Uterus (tissue), 3 donors: ENCODE measurements at regions not wholly inside any gene's neighbourhood (a gene's known extent, or its start where the extent isn't known, plus 50 kb on each side); places are given as distances from the start of the nearest gene placed in this dataset.

Source experiments
- DNase-seq, 2 donors: peaks; one replicate each; pipeline ENCODE4 v3.0.0-alpha.2; 2019 to 2020
- H3K27ac ChIP-seq, 2 donors: fragments of 200-600 bp; sonication (generic); 1 replicate in 1 of 2; 2 replicates in 1 of 2; pipeline ENCODE4 v1.5.1; 2016 to 2018
- H3K27me3 ChIP-seq, 2 donors: fragments of 200-600 bp; sonication (generic); one replicate each; pipeline ENCODE4 v1.5.1; 2018 to 2019; ENCODE audit warnings: control low read depth in 1 of 2
- H3K36me3 ChIP-seq, 2 donors: fragments of 200-600 bp; sonication (generic); one replicate each; pipeline ENCODE4 v1.5.1; 2019; ENCODE audit warnings: control low read depth in 1 of 2
- H3K4me1 ChIP-seq, 2 donors: fragments of 200-600 bp; sonication (generic); one replicate each; pipeline ENCODE4 v1.5.1; 2018 to 2019; ENCODE audit warnings: control low read depth in 1 of 2
- H3K4me3 ChIP-seq, 2 donors: fragments of 200-600 bp; sonication (generic); 1 replicate in 1 of 2; 2 replicates in 1 of 2; pipeline ENCODE4 v1.5.1; 2018 to 2019; ENCODE audit warnings: mild to moderate bottlenecking in 1 of 2
- H3K9me3 ChIP-seq, 2 donors: fragments of 200-600 bp; sonication (generic); one replicate each; pipeline ENCODE4 v1.5.1; 2019; ENCODE audit warnings: control low read depth in 1 of 2
- POLR2A ChIP-seq, 2 donors: fragments of 450-650 bp; IDR thresholded peaks; one replicate each; pipeline ENCODE4 v1.6.1; 2016; ENCODE audit warnings: antibody characterized with exemption in 2 of 2, mild to moderate bottlenecking in 1 of 2, moderate library complexity in 1 of 2
- intact Hi-C: fragments of 100-400 bp; cut with DNase I; formaldehyde crosslinking; loops from one replicate; pipeline ENCODE4 v1.15.1; 2023; ENCODE audit warnings: low total_unique reads
- TF ChIP-seq, protein P1 (sequence below), 4 experiments: fragments of 200-600 bp in 2 of 4; fragments of 450-650 bp in 2 of 4; sonication (generic) in 2 of 4; IDR thresholded peaks; one replicate each; pipeline ENCODE4 v1.5.1; 2016 to 2019; ENCODE audit warnings: antibody characterized with exemption in 4 of 4, mild to moderate bottlenecking in 2 of 4, moderate library complexity in 1 of 4
- donor health status: DM: yes; HTN: yes; CAD: no.

DNA sequence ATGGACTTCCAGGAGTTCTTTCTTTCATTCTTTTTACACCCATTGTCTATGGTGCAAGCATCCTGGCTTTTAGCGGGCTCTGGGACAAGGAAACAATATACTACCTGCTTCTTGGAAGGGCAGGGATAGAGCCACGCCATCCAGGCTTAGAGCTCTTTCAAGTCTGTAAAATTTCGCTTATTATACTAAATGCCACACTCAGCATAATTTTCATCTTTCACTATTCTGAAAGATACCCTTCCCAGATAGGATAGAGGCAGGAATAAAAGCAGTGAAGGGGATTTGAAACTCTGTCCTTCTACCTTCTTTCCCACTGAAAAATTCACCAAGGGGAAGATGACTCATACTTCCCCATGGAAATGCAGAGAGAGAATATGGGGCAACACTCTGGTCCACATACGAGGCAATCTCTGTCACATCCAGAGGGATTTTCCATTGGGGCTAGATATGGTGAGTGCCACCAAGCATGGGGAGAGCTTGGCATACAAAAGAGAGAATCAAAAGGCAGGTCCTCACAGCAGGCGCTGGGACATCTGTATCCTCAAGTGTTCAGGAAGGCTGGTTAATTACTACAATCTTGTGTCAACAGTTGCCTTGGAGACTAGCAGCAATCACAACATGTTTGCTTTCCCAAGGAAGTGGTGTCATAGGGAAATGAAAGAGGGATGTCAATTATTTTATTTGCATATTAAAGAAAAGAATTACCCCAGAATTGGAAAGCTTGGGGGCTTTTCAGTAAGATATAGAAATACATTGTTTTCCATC is 127.6 kb downstream of the TDRD15 start:
- no peak for DNase-seq
- no peaks in the 10 kb centered on the region for H3K9me3 ChIP-seq
- no peaks in the 10 kb centered on the region for H3K4me1 ChIP-seq
- TF ChIP-seq, protein P1, sequence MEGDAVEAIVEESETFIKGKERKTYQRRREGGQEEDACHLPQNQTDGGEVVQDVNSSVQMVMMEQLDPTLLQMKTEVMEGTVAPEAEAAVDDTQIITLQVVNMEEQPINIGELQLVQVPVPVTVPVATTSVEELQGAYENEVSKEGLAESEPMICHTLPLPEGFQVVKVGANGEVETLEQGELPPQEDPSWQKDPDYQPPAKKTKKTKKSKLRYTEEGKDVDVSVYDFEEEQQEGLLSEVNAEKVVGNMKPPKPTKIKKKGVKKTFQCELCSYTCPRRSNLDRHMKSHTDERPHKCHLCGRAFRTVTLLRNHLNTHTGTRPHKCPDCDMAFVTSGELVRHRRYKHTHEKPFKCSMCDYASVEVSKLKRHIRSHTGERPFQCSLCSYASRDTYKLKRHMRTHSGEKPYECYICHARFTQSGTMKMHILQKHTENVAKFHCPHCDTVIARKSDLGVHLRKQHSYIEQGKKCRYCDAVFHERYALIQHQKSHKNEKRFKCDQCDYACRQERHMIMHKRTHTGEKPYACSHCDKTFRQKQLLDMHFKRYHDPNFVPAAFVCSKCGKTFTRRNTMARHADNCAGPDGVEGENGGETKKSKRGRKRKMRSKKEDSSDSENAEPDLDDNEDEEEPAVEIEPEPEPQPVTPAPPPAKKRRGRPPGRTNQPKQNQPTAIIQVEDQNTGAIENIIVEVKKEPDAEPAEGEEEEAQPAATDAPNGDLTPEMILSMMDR (IDR thresholded peaks at IDR 0.05): no peak
- no peak for TF ChIP-seq POLR2A (IDR thresholded peaks at IDR 0.05)
- intact Hi-C loops: no loop called here
- no peak overlapping the region for H3K27ac ChIP-seq
- no peaks in the 10 kb centered on the region for H3K27me3 ChIP-seq
- H3K36me3 ChIP-seq: no peaks in the 10 kb centered on the region
- no peak overlapping the region for H3K4me3 ChIP-seq

DNA sequence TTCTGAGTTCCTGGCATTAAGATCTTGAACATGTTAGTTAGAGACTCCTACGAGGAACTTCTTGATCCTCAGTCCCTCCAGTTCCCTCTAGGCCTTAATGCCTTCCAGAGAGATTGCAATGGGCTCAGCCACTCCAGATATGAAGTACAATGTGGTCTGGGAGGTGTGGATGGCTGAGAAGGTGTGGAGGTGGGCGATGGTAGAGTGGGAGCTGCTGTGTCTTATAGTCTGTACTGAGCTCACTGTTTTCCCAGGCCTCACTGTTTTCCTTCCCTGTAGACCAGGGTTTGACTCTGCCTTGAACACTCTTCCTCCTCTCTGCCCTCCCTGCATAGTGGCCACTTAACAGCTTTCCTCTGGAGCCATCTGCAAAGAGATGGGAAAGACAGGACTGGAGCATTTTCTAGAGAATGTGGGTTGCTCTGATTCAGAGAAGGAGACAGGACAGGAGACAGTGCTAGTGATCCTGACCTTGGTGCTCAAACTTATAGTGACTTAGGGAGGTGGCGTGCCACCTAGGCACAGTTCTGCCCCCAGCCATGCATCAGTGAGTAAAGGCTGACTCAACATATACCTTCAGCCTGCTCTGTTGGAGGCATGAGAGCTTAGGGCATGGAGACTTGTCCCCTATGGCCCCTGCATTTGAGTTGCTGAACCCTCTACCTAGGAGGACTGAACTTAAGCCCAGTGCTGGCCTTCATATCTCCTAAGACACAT is 129.7 kb downstream of the TDRD15 start:
- no peak overlapping the region for H3K4me3 ChIP-seq
- H3K27ac ChIP-seq: no peak overlapping the region
- H3K4me1 ChIP-seq: no peaks in the 10 kb centered on the region
- intact Hi-C loops: no loop called here
- H3K36me3 ChIP-seq: no peaks in the 10 kb centered on the region
- no peak for TF ChIP-seq POLR2A (IDR thresholded peaks at IDR 0.05)
- TF ChIP-seq, protein P1 (IDR thresholded peaks at IDR 0.05): no peak
- no peak for DNase-seq
- no peaks in the 10 kb centered on the region for H3K27me3 ChIP-seq
- no peaks in the 10 kb centered on the region for H3K9me3 ChIP-seq

DNA sequence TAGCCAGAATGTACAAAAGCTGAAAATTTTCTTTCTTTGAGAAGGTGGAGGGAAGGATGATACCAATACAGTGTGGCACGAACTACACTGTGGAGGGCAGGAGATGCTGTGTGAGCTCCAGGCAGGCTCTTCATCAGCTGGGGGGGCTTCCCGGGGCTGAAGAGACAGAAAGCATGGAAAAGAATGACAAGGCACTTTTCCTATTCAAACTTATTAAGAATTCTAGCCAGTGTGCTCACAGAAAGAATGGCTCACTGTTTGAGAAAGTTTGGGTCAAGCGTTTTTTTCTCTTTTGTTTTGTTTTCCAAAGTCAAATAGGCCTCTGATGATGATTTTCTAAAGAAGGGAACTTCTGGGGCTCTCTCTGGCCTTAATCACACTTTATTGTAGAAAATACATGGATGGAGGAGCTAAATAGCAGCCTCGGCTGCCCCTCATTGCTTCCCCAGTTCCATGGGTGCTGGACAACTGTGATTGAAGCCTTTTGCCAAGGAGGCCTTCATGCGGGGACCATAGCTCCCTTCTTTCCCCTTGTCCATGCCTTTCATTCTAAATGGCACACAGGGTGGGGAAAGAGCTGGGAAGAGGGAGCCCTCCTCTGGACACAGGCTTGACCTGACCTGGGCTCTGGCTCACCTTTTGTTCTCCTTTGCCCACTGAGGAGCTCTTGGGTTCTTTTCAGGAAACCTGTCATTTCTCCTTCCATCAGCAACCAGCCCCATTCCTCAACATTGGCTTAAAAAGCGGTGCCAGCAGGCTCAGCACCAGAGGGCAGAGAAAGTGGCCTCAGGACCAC is 130.6 kb downstream of the TDRD15 start:
- H3K27ac ChIP-seq: no peak overlapping the region
- H3K27me3 ChIP-seq: no peaks in the 10 kb centered on the region
- H3K36me3 ChIP-seq: no peaks in the 10 kb centered on the region
- H3K4me1 ChIP-seq: no peaks in the 10 kb centered on the region
- no peak for DNase-seq
- no peaks in the 10 kb centered on the region for H3K9me3 ChIP-seq
- intact Hi-C loops: no loop called here
- TF ChIP-seq, protein P1 (IDR thresholded peaks at IDR 0.05): no peak
- no peak for TF ChIP-seq POLR2A (IDR thresholded peaks at IDR 0.05)
- no peak overlapping the region for H3K4me3 ChIP-seq

DNA sequence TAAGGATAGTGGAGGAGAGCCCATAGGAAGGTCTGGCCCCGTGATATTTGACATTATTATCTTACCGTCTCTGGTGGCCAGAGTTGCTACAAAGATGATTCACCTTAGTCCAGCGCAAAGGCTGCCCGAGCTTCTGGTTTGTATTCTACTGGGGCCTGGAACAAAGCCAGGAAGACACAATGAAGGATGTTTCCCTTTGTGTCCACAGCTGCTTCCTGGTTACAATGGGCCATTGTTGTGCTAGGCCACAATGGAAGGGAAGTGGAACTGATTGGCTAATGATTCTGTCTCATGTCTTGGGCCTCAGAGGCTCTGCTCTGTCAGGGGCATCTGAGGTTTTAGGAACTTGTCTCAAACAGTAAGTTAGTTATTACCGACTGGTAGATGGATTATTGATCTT is 132.2 kb downstream of the TDRD15 start:
- no peak for TF ChIP-seq POLR2A (IDR thresholded peaks at IDR 0.05)
- TF ChIP-seq, protein P1 (IDR thresholded peaks at IDR 0.05): no peak
- no peak for DNase-seq
- no peaks in the 10 kb centered on the region for H3K9me3 ChIP-seq
- no peaks in the 10 kb centered on the region for H3K27me3 ChIP-seq
- no peaks in the 10 kb centered on the region for H3K4me1 ChIP-seq
- intact Hi-C loops: no loop called here
- no peaks in the 10 kb centered on the region for H3K36me3 ChIP-seq
- no peak overlapping the region for H3K27ac ChIP-seq
- no peak overlapping the region for H3K4me3 ChIP-seq
